HG02610 (cell line): ENCODE measurements at regions not wholly inside any gene's neighbourhood (a gene's known extent, or its start where the extent isn't known, plus 50 kb on each side); places are given as distances from the start of the nearest gene placed in this dataset.

Experiments
- ATAC-seq: cut with Tn5 transposase; IDR thresholded peaks from one replicate; pipeline ENCODE4 v1.9.1; 2021; ENCODE audit warnings: mild to moderate bottlenecking, moderate library complexity; ENCODE audit not compliant: unreplicated experiment

- ATAC-seq, result no peak
Observed at GRCh38 chr6:9957215-9957759, 457.6 kb downstream of the TFAP2A start.

DNA sequence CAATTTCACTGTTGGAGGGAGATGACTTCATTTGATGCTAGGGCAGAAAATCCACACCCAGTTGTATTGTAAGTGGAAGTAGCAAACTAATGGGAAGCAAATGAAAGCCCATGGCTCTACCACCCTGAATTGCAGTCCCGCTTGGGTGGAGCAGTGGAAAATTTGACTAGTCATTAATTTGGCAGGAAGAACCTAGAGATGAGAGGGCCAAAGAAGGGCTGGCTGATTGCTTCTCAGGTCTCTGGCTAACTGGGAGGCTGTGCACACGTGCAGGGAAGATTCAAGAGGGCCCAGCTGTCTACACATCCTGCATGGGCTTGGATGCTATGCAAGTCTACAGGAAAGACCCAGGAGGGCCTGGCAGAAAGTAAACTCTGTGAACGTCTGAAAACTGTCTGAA lies 466.2 kb downstream of the TFAP2A start:
- no peak for ATAC-seq

DNA sequence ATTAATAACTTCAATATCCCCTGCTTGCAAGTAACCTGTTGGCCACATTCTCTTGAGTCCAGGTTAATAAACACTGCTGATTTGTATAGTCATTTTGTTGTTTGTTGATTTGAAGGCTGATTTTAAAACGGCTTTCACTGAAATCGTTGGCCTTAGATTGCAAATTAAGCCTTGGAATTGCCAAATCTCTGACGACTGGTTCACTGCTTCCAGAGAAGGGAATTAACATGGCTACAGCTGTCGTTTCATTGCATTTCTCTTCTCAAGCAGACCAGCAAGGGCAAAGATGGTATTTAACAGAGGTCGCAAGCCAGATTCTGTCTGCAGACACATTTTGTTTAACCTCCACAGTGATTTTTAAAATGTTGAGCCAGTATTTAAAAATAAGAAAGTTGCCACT lies 470.9 kb downstream of the TFAP2A start:
- ATAC-seq, result no peak

GRCh38 chr6:9943026-9943425 lies 471.8 kb downstream of the TFAP2A start:
- no peak for ATAC-seq

GRCh38 chr6:9942131-9942530 lies 472.7 kb downstream of the TFAP2A start:
- no peak for ATAC-seq

DNA sequence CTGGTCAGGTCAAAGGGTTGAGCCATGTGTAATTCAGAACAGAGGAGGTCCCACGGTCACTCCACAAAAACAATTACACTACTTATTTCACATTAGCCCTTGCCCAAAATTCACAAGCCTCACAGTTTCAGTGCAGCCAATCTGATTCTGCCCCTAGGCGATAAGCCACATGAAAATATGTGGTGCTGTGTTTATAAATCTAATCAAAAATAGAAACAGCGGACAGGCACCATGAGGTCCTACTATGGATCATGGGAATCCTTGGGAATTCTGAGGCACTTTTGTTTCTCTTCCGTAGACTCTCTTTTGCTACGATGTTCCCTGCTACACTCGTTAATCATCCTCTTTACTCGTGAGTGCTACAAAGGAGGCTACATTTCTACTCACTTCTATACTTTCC lies 476.1 kb downstream of the TFAP2A start:
- no peak for ATAC-seq

- no peak for ATAC-seq
Observed at GRCh38 chr6:9937031-9937763, 477.7 kb downstream of the TFAP2A start.

DNA sequence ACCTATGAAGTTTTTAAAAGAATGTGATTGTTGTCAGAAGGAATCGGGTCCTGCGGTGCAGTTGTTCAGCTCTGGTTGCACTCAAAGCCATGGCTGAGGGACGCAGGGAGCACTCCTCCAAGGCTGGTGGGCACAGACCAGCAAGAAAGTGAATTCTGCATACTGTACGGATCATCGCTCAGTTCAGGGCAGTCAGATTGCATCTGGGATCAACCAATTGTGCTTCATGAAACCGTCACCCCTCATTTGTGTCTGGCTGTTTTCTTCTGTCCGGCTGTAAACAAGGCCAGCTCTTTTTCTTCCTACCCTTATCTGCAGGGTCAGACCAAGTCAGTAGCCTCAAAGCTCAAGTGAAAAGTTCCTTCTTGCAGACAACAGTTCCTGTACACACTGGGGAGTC lies 478.3 kb downstream of the TFAP2A start:
- no peak for ATAC-seq

DNA sequence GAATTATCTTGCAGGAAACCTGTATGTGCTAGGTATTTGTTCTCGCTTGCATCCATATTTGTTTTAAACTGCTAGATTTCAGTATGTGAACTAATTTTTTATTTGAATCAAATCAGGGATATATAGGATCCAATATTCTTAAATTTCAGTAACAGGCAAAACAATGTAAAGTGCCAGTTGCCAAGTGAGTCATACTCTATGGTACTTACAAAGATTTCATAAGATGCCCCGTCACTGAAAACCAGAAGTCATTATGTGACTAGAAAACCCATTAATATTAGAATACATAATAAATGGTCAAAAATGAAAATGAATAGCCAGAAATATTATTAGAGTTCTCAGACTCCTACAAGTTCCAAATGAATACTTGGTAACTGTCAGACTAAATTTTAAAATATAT lies 481.2 kb downstream of the TFAP2A start:
- no peak for ATAC-seq

- ATAC-seq, result no peak
Observed at GRCh38 chr6:9927275-9927674, 487.6 kb downstream of the TFAP2A start.

DNA sequence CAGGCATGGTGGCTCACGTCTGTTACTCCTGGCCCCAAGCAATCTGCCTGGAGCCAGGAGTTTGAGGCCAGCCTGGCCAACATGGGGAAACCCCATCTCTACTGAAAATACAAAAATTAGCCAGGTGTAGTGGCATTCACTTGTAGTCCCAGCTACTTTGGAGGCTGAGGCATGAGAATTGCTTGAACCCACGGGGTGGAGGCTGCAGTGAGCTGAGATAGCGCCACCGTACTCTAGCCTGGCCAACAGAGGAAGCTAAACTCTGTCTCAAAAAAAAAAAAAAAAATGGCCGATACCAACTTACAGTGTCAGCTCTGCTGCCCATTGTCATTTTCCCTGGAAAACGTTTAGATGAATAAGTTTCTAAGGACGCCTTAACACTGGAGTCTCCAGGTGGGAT lies 489.9 kb downstream of the TFAP2A start:
- ATAC-seq, result no peak

GRCh38 chr6:9921366-9921765 lies 493.5 kb downstream of the TFAP2A start:
- no peak for ATAC-seq

DNA sequence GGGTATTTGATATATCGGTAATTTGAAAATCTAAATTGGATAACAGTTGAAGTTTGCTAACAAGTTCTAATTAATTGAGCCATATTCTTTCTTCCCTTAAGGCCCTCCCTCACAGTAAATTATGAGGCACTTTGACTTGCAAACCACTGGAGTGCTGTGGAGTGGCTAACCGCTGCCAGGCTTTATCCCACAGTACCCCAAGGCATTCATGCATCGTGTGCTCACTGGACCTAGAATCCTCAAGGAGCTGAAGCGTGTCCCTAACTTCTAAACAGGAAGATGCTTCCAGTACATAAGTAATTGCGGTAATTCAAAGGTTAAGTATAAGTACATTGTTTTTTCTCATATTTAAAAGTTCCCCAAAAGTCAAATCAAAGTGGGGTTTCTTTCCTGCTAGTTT lies 499.9 kb downstream of the TFAP2A start:
- no peak for ATAC-seq

DNA sequence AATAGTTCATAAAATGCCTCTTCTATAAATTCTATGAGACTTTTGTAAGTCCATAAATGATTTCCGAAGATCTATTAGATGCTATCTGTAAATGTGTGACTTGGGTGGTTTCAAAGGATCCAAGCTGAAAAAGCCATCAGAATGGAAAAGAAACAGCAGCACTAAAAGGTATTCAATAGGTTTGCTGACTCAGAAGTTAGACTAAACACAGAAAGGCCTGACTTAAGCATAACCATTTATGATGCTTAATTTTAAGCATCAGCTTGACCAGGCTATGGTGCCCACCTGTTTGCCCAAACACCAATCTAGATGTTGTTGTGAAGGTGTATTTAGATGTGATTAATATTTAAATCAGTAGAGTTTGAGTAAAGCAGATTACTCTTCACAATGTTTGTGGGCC lies 513.5 kb downstream of the TFAP2A start:
- no peak for ATAC-seq

DNA sequence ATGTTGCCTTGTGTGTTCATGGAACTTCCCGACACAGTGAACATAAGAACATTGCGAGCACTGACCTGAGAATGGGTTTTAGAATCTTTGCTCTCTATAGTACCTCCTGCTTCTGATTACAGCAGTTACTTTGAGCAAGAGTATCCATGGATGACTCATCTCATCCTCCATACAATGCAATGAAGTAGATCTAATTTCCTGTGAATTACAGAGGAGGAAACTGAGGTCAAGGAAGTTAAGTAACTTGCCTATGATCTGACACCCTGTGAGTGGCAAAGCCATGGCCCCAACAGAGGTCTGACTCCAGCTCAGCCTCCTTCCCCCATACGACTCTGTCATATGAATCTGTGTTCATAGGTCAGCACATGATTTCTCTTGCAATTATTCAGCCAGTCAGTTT lies 518.1 kb downstream of the TFAP2A start:
- ATAC-seq, result no peak

GRCh38 chr6:9890893-9891292 lies 524.0 kb downstream of the TFAP2A start:
- ATAC-seq, result no peak

DNA sequence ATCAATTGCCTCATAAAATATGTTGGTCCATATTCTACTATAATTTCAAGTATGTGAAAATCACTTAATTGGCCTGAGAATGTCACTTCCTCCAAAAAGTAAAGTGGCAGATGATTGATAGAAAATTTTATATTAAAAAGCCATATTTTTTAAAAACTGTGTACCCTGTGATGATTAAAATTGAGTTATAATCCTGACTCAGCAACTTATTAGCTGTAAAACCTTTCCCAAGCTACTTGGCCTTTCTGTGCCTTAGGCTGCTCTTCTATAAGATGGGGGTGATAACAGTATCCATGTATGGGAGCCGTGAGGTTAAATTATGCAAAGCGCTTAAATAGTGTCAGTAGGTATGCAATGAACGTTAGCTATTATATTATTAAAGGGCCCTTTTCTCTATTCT lies 524.4 kb downstream of the TFAP2A start:
- no peak for ATAC-seq

DNA sequence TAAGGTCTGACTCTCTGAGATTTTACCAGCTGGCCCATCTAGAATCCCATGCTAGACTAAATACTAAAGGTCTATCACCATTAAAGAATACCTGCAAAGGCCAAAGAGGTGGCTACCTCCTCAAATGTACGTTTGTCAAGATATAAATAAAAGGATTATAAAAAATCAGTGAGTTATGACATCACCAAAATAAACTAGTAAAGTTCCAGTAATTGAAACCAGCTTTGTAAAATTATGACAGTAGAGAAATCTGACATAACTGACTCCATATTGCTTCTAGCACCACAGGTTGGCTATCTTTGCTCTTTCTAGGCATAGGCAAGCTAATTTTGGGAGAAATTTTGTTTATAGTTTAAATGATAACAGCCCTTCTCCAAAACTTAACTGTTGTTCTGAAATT lies 536.3 kb downstream of the TFAP2A start:
- no peak for ATAC-seq

- no peak for ATAC-seq
Observed at GRCh38 chr6:9875605-9876353, 539.1 kb downstream of the TFAP2A start.

DNA sequence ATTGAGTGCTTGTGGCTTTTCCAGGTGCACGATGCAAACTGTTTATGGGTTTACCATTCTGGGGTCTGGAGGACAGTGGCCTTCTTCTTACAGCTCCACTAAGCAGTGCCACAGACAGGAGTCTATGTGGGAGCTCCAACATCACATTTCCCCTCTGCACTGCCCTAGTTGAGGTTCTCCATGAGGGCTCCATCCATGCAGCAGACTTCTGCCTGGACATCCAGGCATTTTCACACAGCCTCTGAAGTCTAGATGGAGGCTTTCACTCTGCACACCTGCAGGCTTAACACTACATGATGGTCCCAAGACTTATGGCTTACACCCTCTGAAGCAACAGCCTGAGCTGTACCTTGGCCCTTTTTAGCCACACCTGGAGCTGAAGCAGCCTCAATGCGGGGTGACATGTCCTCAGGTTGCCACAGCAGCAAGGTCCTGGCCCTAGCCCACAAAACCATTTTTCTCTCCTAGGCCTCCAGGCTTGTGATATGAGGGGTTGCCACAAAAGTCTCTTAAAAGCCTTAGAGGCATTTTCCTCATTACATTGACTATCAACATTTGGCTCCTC lies 552.2 kb downstream of the TFAP2A start:
- ATAC-seq, result no peak

GRCh38 chr6:9851541-9852380 lies 563.1 kb downstream of the TFAP2A start:
- no peak for ATAC-seq
